Eye (tissue), 1 donor: ENCODE measurements at regions not wholly inside any gene's neighbourhood (a gene's known extent, or its start where the extent isn't known, plus 50 kb on each side); places are given as distances from the start of the nearest gene placed in this dataset.
A peak's percentile ranks its signal among the peaks of the same experiment; 100 is the strongest.

Experiments used
- DNase-seq: peaks from one replicate; pipeline ENCODE4 v3.0.0-alpha.2; 2015

DNA sequence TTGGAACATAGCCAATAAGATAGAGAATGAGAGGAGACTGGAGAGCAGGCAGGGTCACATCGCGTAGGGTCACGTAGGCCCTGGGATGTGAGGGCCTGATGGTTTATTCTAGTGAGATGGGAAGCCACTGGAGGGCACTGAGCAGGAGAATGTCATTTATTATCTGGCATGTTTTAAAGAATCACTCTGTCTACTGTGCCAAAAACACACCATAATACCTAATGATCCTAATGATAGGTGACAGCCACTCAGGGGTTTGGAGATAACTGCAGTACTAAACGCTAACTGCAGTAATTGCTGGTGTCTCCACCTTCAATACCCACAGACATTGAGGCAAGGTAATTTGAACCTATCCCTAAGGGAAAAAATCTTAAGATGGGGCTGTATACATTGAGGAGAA, 185.4 kb downstream of the TTLL7 start:
- DNase-seq: peak; percentile 68

DNA sequence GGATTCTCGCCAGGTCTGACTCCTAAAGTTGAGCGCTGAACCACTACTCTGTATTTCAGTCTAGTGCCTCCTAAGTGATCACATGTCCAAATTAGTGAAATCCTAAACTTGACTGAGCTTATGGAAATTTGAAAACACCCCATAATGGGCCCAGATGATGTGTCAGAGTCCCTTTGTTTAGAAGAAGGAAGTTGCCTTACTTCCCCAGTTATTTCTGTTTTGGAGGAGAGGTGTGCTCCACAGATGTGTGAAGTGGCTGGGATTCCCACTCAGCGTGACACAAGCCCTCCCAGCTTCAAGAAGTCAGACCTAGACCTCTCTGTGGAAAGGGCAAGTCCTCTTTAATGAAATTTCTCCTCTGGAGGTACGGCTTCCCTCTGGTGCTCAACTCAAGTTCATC, 188.8 kb downstream of the TTLL7 start:
- DNase-seq: no peak

DNA sequence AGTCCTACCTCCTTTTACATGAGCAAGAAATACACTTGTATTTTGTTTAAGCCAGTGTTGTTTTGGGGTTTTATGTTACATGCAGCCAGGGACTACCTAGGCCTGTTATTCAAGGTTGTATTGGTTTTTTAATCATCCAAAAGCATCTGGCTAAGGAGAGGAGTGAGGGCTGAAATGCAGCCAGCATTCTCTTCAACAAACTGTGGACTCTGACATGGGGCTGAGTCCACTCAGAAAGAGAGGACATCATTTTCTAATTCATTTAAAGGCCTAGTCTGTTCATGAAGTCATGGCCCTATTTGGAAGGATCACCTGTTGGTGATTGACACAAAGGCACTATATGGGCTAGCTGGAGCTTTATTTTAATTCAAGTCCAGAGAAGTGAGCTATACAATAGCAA, 190.4 kb downstream of the TTLL7 start:
- DNase-seq: no peak

DNA sequence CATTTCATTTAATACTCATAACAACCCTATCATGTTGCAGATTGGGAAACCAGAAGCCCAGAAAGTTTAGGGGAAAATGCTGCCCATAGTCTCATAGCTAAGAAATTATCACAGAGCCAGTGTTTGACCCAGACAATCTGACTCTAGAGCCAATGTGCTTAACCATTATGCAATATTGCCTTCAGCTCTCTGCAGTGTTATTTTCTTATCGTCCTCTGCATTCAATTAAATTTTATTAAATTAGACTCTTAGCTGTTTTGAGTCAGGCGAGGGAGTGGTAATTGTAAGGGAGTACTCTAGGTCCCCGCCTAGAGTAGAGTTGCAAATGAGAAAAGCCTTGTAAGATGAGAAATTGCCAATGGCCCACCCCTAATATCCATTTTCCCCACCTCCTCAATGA, 191.1 kb downstream of the TTLL7 start:
- no peak for DNase-seq

DNA sequence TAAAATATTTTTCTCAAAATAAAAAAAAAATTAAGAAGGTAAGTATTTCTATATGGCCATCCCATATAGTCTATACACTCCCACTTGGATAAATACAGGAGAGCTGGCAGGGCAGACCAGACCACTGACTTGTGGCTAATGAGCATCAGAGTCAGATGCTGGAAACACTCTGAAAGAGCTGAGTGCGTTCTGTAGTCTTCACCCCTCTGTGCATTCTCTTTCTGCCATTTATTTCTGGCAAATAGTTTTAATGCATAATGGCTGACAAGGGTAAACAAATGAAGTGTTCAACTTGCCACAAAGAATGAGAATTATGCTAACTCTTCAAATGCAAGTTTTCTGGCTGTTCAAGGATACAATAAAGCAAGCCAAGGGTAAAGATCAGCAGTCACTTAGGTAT, 191.7 kb downstream of the TTLL7 start:
- DNase-seq: no peak

DNA sequence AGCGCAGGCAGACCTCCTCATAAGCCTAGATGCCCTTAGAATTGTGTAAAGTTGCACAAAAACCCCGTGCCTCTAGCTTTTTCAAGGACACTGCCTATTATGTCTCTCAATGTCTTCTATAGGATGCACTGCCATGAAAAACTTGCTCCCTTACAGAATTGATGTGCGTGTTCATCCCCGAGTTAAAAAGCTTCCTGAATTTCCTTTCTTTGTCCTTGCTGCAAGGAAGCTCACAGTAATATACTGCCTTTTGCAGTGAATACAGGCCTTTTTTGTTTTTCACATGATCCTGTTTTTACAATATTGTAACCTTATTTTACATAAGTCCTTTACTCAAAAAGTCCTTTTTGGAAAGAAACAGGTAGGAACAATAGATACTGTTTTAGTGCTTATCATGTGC, 193.0 kb downstream of the TTLL7 start:
- DNase-seq: no peak

DNA sequence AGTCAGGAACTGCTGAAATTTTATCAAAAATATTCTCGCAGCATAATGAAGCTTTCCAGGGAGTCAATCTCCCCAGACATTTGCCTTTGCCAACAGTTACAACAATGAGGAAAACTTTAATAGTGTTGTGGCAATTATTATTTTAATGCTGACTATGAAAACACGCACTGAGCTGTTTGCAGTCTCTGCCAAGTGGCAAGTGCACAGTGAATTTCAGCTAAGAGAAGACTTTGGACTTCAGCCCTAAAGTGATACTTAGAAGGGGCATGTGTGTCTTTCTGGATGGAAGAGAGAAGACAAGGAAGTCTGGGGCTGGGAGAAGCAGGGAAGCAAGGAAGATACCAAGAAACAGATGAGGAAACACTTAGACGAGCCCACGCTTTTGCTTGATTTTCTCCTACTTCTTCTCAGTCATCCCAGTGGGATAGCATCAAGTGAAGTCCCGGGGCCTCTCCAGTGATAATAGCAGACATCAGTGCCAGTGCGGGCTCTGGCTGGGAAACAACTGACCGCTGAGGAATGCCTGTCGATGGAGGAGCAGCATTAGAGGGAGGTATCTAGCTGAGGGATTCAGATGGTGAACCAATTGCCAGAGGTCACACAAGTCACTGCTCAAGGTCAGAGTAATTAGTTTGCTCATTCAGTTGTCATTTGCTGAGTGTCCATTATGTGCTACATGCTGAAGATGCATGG, 196.3 kb downstream of the TTLL7 start:
- no peak for DNase-seq

DNA sequence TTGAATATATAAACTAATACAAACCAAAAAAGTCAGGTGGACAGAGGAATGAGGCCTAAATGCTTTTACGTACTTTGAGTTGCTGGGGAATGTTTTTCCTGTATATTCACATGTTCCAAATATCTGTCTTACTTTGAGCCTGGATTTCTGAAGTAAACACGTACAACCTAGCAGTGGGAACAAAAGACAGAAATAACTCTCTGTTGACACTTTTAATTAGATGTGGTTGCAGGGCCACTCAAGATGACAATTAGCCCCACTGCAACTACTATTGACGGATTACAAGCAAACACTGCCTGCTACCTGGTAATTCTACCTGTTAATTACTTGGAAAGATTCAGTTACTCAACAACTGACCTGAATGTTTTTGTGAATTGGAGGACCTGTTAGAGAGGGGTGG, 196.9 kb downstream of the TTLL7 start:
- no peak for DNase-seq

DNA sequence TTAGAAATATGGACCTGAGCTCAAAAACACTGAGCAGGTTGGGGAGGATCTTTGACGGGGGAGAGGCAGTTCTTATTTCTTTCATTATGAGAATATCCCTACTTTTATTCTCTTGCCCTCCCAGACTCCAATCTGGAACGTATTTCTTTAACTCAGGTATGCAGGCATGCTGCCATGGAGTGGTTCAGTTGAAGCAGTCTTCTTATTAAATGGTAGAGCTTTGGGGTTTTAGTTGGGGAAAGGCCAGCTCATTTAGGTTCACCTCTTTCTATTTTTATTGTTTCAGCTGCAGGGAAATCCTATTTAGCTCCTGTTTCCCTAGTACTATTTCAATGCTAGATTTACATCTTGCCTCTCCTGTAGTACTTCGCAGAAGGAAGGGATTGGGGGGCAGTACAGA, 198.9 kb downstream of the TTLL7 start:
- peak; percentile 39 for DNase-seq

DNA sequence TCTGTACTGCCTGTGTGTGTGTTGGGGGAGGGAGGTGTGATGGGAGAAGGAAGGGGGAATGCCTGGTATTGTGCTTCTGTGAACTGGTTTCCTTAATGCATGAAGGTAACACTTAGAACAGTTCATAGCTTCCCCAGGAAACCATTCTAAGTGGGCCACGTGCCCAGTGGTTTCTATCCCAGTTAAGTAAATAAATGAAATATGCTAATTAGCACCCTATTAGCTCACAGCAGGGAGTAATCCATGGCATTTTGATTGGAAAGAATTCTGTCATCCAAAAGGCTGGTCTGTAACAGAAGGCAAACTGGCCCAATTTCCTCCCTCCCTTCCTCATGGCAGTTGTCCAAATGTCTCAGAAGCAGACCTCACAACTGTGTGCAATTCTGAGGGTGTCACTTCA, 199.3 kb downstream of the TTLL7 start:
- peak; percentile 35 for DNase-seq

DNA sequence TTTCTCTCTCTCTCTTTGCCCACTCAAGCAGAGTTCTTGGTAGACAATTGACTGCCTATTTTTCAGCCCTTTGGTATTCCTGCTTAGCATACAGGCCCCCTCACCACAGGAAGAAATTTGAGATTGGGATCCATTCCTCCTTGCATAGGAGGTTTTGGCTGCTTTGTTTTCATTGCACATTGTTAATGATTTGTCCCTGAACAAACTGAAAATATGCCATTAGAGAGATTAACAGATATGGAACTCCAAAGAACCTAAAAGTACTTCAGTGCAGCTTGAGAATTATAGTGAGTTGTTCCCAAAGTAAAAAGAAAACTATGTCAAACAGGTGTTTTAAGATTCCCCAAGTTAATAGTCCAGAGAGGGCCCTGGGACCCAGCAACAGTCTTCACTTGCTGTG, 200.0 kb downstream of the TTLL7 start:
- DNase-seq: no peak

DNA sequence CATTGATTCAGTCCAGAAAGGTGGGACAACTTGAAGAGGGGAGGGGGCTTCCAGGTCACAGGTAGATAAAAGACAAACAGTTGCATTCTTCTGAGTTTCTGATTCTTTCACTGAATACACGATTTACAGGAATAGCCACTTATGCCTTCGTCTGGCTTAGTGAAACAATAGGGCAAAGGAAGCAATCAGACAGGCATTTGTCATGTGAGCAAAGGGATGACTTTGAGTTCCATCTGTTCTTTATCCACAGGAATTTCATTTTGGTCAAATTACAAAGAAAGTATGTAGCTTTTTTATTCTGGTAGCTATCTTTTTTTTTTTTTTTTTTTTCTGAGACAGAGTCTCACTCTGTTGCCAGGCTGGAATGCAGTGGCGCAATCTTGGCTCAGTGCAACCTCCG, 202.5 kb downstream of the TTLL7 start:
- no peak for DNase-seq

DNA sequence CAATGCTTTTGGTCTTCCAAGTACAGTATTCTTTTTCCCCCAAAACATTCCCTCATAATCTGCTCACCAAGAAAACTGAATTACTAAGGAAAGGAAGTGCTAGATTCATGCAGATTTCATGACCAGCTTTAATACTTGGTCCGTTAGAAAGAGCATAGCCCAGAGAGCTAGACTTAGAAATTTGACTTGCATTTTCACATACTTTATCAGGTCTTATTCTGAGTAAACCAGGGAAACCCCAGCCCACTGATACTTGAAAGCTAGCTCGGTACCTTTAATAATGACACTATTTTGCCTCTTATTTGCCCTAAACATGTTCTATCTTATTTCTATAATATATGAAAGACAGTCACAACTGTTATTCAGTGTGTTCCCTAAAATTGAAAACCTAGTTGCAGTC, 204.5 kb downstream of the TTLL7 start:
- no peak for DNase-seq

DNA sequence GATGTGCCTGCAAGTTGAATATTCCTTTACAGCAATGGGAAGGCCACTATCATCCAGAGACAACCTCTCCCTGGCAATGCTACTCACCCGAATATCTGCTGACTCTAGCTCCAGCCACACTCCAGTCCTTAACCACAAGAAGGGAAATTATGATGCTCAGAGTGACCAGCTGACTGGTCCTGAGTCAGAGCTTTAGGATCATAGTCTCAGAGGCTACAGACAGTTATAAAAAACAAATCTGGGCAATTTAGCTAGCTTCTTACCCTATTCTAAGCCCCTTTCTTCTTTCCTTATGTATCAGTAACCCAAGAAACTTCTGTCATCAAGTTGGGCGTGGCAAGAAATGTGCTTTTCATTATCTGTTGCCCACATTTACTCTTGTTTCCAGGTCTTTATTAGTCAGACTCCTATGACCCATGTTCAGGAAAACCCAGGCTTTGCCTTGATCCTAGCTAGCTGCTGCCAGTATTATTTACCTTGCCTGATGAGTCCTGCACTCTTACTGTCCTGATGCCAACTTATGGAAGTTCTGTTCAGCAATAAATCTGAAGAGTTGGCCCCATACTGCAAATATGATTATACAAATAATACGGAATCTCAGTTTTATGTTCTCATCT, 207.0 kb downstream of the TTLL7 start:
- no peak for DNase-seq

DNA sequence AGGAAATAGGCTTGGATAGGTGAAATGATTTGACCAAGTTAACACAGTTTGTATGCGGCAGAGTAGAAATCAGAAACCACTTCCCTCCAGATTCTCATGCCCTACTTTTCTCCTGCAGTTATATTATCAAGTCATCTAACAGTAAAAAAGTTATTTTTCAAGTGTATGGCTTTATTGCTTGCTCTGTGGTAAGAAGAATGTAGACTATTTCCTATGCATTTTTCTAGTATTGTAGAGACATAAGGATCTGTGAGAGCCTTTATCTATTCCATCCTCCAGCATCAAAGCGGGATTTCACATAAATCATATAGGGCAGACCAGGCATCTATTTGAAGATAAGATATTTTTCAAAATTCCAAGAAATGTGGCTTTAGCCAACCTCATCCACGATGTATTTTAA, 208.5 kb downstream of the TTLL7 start:
- no peak for DNase-seq

DNA sequence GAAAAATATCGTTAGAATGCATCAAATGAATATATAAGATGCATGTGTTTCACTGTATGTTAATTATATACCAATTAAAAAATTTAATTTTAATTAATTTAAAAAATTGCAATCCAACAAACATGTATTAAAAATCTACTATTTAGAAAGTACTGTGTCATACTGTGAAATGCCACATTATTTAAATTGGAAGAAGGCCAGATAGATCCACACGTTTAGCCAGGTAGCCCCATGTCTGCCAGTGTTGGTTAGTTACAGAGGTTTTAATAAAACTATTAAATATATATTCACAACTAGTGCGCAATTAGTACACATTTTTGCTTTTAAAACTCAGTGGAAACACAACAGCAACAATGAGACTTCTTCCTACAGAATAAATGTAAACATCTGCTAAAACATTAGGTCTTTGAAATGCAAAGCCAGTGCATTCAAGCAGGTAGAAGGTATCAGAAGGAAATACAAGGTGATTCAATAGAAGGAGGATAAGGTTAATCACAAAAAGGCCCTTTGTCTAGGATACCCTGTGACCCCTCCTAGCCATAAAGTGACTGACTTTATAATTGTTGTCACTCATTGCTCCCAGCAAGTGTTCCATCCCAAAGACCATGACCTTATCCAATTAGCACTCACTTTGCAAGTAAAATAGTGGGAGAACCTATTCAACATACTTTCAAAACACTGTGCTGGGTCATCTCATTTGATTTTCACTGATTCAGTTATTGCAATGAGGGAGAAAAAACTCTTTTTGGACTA, 211.5 kb downstream of the TTLL7 start:
- no peak for DNase-seq

DNA sequence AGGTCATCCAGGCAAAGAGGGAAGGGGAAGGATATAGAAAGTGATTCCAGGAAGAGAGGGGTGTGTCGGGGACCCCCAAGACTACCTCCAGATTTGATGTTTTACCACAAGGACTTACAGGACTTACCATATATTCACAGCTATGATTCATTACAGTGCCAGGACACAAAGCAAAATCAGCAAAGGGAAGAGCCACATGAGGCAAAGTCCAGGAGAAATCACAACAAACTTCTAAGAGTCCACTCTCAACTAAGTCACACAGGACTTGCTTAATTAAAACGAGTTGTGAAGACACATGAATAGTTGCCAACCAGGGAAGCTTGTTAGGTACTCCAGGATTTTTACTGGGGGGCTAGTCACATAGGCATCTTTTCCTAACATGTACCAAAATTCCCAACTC, 217.3 kb downstream of the TTLL7 start:
- no peak for DNase-seq

DNA sequence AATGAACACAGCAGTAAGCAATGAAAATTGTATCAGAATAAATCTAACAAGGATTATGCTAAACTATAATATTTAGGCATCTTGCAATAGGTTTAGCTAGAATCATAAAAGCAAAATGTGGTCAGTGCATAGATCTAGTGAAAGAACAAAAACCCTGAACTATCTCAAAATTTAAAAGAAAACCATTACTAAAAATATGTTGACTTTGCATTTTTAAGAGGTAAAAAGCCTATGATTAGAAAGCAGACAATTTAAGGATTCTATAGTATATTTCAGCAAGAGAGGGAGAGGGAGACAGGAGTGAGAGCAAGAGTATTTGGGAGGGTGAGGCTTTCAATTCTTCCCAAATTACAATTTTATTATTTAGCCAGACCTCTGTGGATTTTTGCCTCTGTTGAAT, 219.4 kb downstream of the TTLL7 start:
- no peak for DNase-seq

DNA sequence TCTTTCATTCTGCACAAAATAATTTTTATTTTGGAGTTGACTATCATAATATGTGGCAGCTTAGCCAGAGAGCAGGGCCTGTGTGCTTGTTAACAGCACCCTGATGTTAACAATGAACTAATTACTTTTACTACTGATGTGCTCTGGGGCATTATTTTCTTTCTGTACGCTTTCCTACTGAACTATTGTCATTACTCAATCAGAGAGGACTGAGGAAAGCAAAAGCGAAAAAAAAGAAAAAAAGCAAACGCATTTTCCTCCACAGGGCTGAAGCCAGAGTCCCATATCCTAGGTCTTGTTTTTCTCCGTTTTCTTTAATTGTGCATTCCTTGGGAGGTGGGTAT, 221.2 kb downstream of the TTLL7 start:
- DNase-seq: no peak

DNA sequence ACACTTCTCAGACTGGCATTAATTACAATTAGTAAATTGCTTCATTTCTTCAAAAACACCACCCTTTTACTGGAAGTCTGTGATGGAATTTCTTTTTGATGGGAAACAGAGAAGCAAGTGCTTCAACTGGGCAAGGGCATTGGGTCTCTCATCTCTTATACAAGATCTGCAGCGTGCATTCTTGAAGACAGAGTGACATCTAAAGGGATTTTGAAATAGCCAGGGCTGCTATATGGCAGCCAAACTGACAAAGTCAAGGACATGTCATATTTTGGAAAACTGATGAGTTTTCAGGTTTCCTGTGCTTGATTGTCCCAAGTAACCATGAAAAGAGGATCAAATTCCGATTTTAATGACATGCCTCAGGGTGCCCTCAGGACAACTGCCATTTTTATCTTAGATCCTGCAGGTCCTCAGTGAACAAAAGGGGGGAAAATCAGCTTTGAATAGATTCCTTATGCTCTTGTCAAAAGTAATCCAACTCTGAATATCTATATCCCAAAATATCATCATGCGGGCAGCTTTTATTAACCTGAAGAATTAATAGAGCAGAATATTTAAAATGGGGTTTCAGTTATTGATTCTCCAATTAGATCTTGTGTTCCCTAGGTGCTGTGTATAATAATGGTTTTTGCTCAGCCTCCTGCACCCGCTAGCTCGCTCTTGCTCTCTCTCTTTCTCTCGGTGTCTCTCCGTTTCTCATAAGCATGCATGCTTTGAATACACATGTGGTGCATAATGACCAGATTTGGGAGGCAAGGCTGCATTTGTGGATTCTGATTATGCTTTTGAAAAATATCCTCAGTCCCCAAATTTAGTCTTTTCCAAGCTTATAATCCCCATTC, 221.8 kb downstream of the TTLL7 start:
- peak; percentile 62 for DNase-seq

DNA sequence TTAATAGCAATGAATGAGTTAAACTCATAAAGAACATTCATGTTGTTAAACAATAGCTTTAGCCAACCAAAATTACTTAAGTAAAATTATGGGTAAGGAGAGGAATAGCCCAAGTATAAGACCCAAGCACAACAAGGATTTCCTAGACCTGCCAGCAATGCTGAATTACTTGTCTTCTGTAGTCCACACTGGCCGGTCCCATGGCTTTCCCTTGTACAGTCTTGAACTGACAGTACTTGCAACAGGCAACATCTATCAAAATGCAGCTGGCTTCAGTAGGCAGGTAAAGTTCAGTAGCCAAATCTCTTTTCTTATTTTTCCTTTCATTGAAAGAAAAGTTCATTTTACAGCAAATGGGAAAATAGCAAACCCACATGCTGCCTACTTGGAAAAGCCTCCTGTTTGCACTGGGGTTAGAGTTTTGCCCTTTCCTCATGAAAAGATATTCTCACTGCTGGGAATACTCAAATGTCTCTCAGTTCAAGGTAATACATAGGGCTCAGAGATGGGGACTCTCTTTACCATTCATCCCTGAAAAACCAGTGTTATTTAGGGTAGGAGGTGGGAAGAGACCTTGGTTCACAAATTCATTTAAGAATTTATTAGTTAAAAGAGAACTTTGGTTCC, 222.8 kb downstream of the TTLL7 start:
- DNase-seq: no peak

DNA sequence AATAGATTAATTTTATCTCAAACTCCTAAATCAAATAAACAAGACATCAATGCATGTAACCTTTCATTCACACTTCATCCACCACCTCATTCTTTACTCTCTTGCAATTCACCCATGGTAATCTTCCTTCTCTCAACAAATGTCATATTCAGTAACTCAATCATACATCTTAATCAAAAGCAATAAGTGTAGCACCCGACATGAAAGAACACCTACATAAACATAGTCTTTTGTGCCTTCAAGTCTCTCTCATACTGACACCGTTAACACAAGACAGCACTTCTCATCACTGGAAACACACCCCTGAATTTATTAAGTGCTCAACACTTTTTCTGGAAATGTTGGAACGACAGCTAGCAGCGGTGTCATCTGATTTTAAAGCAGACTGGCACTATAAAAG, 225.9 kb downstream of the TTLL7 start:
- DNase-seq: no peak

DNA sequence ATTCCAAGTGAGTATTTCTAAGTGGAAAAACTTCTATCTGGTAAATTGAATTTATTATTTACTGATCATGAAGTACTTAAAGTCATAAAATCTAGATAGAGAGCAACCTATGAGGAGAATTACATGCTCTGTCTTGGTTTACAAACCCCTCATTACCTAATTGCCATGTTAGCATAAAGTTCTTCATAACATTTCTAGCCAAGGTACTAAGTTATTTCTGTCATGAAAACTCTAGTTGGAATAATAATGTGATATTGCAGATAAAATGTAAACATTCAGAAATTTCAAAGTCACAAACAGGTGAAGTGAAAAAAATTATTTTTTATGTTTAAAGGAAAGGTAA, 228.6 kb downstream of the TTLL7 start:
- DNase-seq: no peak
